Breast epithelium (tissue), 3 donors: ENCODE measurements at regions not wholly inside any gene's neighbourhood (a gene's known extent, or its start where the extent isn't known, plus 50 kb on each side); places are given as distances from the start of the nearest gene placed in this dataset.

ENCODE experiments used
- POLR2A ChIP-seq: fragments of 450-650 bp; IDR thresholded peaks from one replicate; pipeline ENCODE4 v1.6.1; 2016; ENCODE audit warnings: antibody characterized with exemption, mild to moderate bottlenecking, moderate library complexity
- POLR2AphosphoS5 ChIP-seq, 3 donors: sonication (generic); formaldehyde crosslinking; IDR thresholded peaks; one replicate each; pipeline ENCODE4 v1.6.1; 2017; ENCODE audit warnings: antibody characterized with exemption in 3 of 3
- TF ChIP-seq, protein P1 (sequence below), 3 donors: fragments of 450-650 bp; IDR thresholded peaks; one replicate each; pipeline ENCODE4 v1.5.1; 2016 to 2017; ENCODE audit warnings: antibody characterized with exemption in 3 of 3, mild to moderate bottlenecking in 3 of 3, moderate library complexity in 3 of 3

- TF ChIP-seq, protein P1, sequence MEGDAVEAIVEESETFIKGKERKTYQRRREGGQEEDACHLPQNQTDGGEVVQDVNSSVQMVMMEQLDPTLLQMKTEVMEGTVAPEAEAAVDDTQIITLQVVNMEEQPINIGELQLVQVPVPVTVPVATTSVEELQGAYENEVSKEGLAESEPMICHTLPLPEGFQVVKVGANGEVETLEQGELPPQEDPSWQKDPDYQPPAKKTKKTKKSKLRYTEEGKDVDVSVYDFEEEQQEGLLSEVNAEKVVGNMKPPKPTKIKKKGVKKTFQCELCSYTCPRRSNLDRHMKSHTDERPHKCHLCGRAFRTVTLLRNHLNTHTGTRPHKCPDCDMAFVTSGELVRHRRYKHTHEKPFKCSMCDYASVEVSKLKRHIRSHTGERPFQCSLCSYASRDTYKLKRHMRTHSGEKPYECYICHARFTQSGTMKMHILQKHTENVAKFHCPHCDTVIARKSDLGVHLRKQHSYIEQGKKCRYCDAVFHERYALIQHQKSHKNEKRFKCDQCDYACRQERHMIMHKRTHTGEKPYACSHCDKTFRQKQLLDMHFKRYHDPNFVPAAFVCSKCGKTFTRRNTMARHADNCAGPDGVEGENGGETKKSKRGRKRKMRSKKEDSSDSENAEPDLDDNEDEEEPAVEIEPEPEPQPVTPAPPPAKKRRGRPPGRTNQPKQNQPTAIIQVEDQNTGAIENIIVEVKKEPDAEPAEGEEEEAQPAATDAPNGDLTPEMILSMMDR (IDR thresholded peaks at IDR 0.05), result no peak
- TF ChIP-seq POLR2A (no peak), POLR2AphosphoS5 (IDR thresholded peaks at IDR 0.05) (no peak)
Observed at GRCh38 chr13:69243366-69243765, 864.3 kb upstream of the ATXN8OS start.
